Mammary epithelial cell (primary cell): ENCODE measurements at regions not wholly inside any gene's neighbourhood (a gene's known extent, or its start where the extent isn't known, plus 50 kb on each side); places are given as distances from the start of the nearest gene placed in this dataset.

Experiments
- EZH2 ChIP-seq: IDR thresholded peaks from 2 replicates; pipeline ENCODE4 v1.6.1; 2012; ENCODE audit warnings: low read length, inconsistent platforms, borderline replicate concordance
- TF ChIP-seq, protein P1 (sequence below), 2 donors: IDR thresholded peaks in 1 of 2; conservative IDR thresholded peaks in 1 of 2; 2 replicates each; pipeline ENCODE4 v1.5.1; 2011 to 2012; ENCODE audit warnings: inconsistent platforms in 2 of 2, low read length in 2 of 2, mild to moderate bottlenecking in 2 of 2, control low read depth in 1 of 2, low read depth in 1 of 2; ENCODE audit not compliant: insufficient read depth in 1 of 2; ENCODE audit errors: extremely low read depth in 1 of 2

- TF ChIP-seq, protein P1, sequence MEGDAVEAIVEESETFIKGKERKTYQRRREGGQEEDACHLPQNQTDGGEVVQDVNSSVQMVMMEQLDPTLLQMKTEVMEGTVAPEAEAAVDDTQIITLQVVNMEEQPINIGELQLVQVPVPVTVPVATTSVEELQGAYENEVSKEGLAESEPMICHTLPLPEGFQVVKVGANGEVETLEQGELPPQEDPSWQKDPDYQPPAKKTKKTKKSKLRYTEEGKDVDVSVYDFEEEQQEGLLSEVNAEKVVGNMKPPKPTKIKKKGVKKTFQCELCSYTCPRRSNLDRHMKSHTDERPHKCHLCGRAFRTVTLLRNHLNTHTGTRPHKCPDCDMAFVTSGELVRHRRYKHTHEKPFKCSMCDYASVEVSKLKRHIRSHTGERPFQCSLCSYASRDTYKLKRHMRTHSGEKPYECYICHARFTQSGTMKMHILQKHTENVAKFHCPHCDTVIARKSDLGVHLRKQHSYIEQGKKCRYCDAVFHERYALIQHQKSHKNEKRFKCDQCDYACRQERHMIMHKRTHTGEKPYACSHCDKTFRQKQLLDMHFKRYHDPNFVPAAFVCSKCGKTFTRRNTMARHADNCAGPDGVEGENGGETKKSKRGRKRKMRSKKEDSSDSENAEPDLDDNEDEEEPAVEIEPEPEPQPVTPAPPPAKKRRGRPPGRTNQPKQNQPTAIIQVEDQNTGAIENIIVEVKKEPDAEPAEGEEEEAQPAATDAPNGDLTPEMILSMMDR (conservative IDR thresholded peaks at IDR 0.05 in 1 of 2, IDR thresholded peaks at IDR 0.05 in 1 of 2; ENCODE audit: extremely low read depth in 1 of 2, insufficient read depth in 1 of 2, low read depth in 1 of 2, low read length in 2 of 2), result no peak
- TF ChIP-seq EZH2, result no peak
These were observed 152.2 kb upstream of the PPARGC1A start for GRCh38 chr4:24042094-24042493.
